ENCODE measurements at regions not wholly inside any gene's neighbourhood (a gene's known extent, or its start where the extent isn't known, plus 50 kb on each side); places are given as distances from the start of the nearest gene placed in this dataset.
A peak's percentile ranks its signal among the peaks of the same experiment; 100 is the strongest.

- TF ChIP-seq, protein P1, sequence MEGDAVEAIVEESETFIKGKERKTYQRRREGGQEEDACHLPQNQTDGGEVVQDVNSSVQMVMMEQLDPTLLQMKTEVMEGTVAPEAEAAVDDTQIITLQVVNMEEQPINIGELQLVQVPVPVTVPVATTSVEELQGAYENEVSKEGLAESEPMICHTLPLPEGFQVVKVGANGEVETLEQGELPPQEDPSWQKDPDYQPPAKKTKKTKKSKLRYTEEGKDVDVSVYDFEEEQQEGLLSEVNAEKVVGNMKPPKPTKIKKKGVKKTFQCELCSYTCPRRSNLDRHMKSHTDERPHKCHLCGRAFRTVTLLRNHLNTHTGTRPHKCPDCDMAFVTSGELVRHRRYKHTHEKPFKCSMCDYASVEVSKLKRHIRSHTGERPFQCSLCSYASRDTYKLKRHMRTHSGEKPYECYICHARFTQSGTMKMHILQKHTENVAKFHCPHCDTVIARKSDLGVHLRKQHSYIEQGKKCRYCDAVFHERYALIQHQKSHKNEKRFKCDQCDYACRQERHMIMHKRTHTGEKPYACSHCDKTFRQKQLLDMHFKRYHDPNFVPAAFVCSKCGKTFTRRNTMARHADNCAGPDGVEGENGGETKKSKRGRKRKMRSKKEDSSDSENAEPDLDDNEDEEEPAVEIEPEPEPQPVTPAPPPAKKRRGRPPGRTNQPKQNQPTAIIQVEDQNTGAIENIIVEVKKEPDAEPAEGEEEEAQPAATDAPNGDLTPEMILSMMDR (conservative IDR thresholded peaks at IDR 0.05; ENCODE audit: low read depth, low read length), result no peak
- TF ChIP-seq POLR2A (IDR thresholded peaks at IDR 0.05; ENCODE audit: low read depth, low read length), result no peak
- TF ChIP-seq RCOR1 (IDR thresholded peaks at IDR 0.05; ENCODE audit: insufficient replicate concordance, low read length), result no peak
- TF ChIP-seq, protein P2, sequence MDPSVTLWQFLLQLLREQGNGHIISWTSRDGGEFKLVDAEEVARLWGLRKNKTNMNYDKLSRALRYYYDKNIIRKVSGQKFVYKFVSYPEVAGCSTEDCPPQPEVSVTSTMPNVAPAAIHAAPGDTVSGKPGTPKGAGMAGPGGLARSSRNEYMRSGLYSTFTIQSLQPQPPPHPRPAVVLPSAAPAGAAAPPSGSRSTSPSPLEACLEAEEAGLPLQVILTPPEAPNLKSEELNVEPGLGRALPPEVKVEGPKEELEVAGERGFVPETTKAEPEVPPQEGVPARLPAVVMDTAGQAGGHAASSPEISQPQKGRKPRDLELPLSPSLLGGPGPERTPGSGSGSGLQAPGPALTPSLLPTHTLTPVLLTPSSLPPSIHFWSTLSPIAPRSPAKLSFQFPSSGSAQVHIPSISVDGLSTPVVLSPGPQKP (IDR thresholded peaks at IDR 0.05; ENCODE audit: borderline replicate concordance, low read depth, low read length), result no peak
- no peak for TF ChIP-seq MAFK (IDR thresholded peaks at IDR 0.05; ENCODE audit: low read depth, low read length)
- no peak for TF ChIP-seq RFX5 (IDR thresholded peaks at IDR 0.05; ENCODE audit: low read depth, low read length)
- TF ChIP-seq CEBPB (IDR thresholded peaks at IDR 0.05; ENCODE audit: low read depth, low read length), result peak; percentile 63
- TF ChIP-seq RAD21 (IDR thresholded peaks at IDR 0.05; ENCODE audit: low read length), result no peak
- TF ChIP-seq SMC3 (IDR thresholded peaks at IDR 0.05; ENCODE audit: low read depth, low read length), result no peak
- no peak for TF ChIP-seq MXI1 (IDR thresholded peaks at IDR 0.05; ENCODE audit: borderline replicate concordance, low read depth, low read length)
- TF ChIP-seq, protein P3, sequence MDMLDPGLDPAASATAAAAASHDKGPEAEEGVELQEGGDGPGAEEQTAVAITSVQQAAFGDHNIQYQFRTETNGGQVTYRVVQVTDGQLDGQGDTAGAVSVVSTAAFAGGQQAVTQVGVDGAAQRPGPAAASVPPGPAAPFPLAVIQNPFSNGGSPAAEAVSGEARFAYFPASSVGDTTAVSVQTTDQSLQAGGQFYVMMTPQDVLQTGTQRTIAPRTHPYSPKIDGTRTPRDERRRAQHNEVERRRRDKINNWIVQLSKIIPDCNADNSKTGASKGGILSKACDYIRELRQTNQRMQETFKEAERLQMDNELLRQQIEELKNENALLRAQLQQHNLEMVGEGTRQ (IDR thresholded peaks at IDR 0.05; ENCODE audit: low read depth, low read length), result no peak
- TF ChIP-seq FOS (IDR thresholded peaks at IDR 0.05; ENCODE audit: low read depth, low read length), result no peak
- TF ChIP-seq BHLHE40 (IDR thresholded peaks at IDR 0.05; ENCODE audit: low read depth, low read length), result no peak
- no peak for TF ChIP-seq MAZ (IDR thresholded peaks at IDR 0.05; ENCODE audit: borderline replicate concordance, low read depth, low read length)
Measured at GRCh38 chr13:50401721-50402465, 386.6 kb downstream of the KCNRG start.
